Smooth muscle cell (in vitro differentiated cells): ENCODE measurements at regions not wholly inside any gene's neighbourhood (a gene's known extent, or its start where the extent isn't known, plus 50 kb on each side); places are given as distances from the start of the nearest gene placed in this dataset.

Source experiments
- DNase-seq: peaks from one replicate; lab custom pipeline; 2025; ENCODE audit not compliant: unreplicated experiment; lab: John Stamatoyannopoulos, UW
- H2AFZ ChIP-seq: fragments of 200-600 bp; sonication (generic); 2 replicates; pipeline ENCODE4 v1.6.0; 2016; ENCODE audit warnings: antibody characterized with exemption, low read depth, mild to moderate bottlenecking
- H3F3A ChIP-seq: fragments of 200-600 bp; sonication (generic); 2 replicates; pipeline ENCODE4 v1.6.0; 2017; ENCODE audit warnings: antibody characterized with exemption, low read depth
- H3K27ac ChIP-seq: fragments of 200-600 bp; sonication (generic); 2 replicates; pipeline ENCODE4 v1.5.1; 2016; ENCODE audit warnings: low read depth, mild to moderate bottlenecking
- H3K27me3 ChIP-seq: fragments of 200-600 bp; sonication (generic); 2 replicates; pipeline ENCODE4 v1.6.1; 2016; ENCODE audit warnings: low read depth, mild to moderate bottlenecking
- H3K36me3 ChIP-seq: fragments of 200-600 bp; sonication (generic); 2 replicates; pipeline ENCODE4 v1.5.1; 2016; ENCODE audit warnings: low read depth
- H3K4me1 ChIP-seq: fragments of 200-600 bp; sonication (generic); 2 replicates; pipeline ENCODE4 v1.5.1; 2016; ENCODE audit warnings: low read depth
- H3K4me2 ChIP-seq: fragments of 200-600 bp; sonication (generic); 2 replicates; pipeline ENCODE4 v1.6.0; 2016; ENCODE audit warnings: mild to moderate bottlenecking
- H3K4me3 ChIP-seq: fragments of 200-600 bp; sonication (generic); 2 replicates; pipeline ENCODE4 v1.5.1; 2016; ENCODE audit warnings: mild to moderate bottlenecking
- H3K79me2 ChIP-seq: fragments of 200-600 bp; sonication (generic); 2 replicates; pipeline ENCODE4 v1.6.0; 2016; ENCODE audit warnings: low read depth, mild to moderate bottlenecking
- H3K9ac ChIP-seq: fragments of 200-600 bp; sonication (generic); 2 replicates; pipeline ENCODE4 v1.6.0; 2016; ENCODE audit warnings: low read depth
- H3K9me3 ChIP-seq: fragments of 200-600 bp; sonication (generic); replicated peaks from 2 replicates; pipeline ENCODE4 v1.5.1; 2016; ENCODE audit warnings: low read depth
- H4K20me1 ChIP-seq: fragments of 200-600 bp; sonication (generic); 2 replicates; pipeline ENCODE4 v1.6.0; 2016; ENCODE audit warnings: low read depth
- WGBS: methylation state at CpG from one replicate; pipeline ENCODE4 v1.1.7; 2016; ENCODE audit warnings: low lambda C conversion rate; 5-methylcytosine and 5-hydroxymethylcytosine counted together
- TF ChIP-seq, protein P1 (sequence below): fragments of 200-600 bp; sonication (generic); IDR thresholded peaks from 2 replicates; pipeline ENCODE4 v1.5.1; 2017; ENCODE audit warnings: borderline replicate concordance, mild to moderate bottlenecking, antibody characterized with exemption; ENCODE audit not compliant: insufficient read depth, poor library complexity, severe bottlenecking

DNA sequence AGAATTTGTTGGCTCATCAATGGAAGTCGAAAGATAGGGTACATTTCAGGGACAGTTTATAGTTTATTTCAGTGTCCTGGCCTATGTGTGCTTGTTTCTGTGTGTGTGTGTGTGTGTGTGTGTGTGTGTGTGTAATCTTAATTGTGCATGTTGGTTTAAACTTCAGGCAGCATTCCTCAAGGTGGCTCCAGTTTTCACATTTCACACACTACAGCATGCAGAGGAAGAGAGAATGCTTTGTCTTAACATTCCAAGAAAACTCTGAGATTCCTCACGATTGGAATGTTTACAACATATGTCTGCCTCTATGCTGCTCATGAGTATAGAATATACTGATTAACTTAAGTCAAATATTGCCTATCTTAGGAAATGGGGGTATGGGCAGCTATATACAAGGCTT is 332.6 kb upstream of the EPHA7 start:
- TF ChIP-seq, protein P1, sequence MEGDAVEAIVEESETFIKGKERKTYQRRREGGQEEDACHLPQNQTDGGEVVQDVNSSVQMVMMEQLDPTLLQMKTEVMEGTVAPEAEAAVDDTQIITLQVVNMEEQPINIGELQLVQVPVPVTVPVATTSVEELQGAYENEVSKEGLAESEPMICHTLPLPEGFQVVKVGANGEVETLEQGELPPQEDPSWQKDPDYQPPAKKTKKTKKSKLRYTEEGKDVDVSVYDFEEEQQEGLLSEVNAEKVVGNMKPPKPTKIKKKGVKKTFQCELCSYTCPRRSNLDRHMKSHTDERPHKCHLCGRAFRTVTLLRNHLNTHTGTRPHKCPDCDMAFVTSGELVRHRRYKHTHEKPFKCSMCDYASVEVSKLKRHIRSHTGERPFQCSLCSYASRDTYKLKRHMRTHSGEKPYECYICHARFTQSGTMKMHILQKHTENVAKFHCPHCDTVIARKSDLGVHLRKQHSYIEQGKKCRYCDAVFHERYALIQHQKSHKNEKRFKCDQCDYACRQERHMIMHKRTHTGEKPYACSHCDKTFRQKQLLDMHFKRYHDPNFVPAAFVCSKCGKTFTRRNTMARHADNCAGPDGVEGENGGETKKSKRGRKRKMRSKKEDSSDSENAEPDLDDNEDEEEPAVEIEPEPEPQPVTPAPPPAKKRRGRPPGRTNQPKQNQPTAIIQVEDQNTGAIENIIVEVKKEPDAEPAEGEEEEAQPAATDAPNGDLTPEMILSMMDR, result no peak
- Histone ChIP-seq H3K79me2 (no peaks in the 10 kb centered on the region), H4K20me1 (no peaks in the 10 kb centered on the region), H2AFZ (no peak overlapping the region), H3K9me3 (no peaks in the 10 kb centered on the region), H3K9ac (no peak overlapping the region), H3F3A (no peaks in the 10 kb centered on the region), H3K36me3 (no peaks in the 10 kb centered on the region), H3K27ac (no peak overlapping the region), H3K4me2 (no peak overlapping the region), H3K4me1 (no peaks in the 10 kb centered on the region), H3K27me3 (no peaks in the 10 kb centered on the region), H3K4me3 (no peak overlapping the region)
- DNase-seq, result no peak
- 66% methylated on average over 2 of the region's 2 CpGs for WGBS

DNA sequence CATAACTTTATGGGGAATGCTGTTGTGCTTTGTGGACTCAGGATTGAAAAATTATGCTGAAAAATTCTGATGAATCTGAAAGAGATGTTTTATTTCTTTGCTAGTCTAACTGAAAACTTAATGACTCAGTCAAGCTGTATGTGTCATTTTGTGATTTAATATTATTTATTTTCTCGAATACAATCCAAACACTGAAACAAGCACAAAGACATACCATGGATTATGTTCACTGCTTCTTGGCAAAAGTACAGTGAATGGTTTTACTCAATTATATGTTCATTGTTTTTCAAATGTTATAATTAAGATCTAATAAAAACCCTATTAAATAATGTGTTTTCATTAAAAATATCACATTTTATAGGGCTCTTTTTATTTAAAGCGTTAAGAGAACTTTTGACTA is 330.6 kb upstream of the EPHA7 start:
- no peak overlapping the region for H3K4me3 ChIP-seq
- H3K27me3 ChIP-seq, result no peaks in the 10 kb centered on the region
- H3K9me3 ChIP-seq, result no peaks in the 10 kb centered on the region
- 96% methylated on average over 2 of the region's 2 CpGs for WGBS
- no peak overlapping the region for H3K4me2 ChIP-seq
- H2AFZ ChIP-seq, result no peak overlapping the region
- TF ChIP-seq, protein P1, result no peak
- H3F3A ChIP-seq, result no peaks in the 10 kb centered on the region
- no peak overlapping the region for H3K9ac ChIP-seq
- H3K36me3 ChIP-seq, result no peaks in the 10 kb centered on the region
- H3K79me2 ChIP-seq, result no peaks in the 10 kb centered on the region
- H4K20me1 ChIP-seq, result no peaks in the 10 kb centered on the region
- DNase-seq, result no peak
- H3K27ac ChIP-seq, result no peak overlapping the region
- no peaks in the 10 kb centered on the region for H3K4me1 ChIP-seq

DNA sequence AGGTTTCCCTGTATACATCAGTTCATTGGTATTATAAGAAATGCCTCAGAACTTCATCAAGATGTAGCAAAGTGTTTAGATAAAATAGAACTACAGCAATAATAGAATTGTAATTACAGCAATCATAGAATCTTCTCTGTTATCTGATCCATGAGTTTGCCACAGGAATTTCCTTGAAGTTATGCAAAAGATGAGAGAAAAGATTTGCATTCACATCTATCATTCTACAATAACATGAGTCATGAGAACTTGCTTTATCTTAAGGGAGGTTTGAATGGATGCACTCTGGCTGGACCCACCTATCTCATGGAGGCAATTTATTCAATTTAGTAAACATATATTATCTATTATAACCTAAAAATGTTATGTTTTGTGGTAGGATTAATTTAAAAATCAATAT is 329.8 kb upstream of the EPHA7 start:
- no peak for DNase-seq
- Histone ChIP-seq H4K20me1 (no peaks in the 10 kb centered on the region), H3K9me3 (no peaks in the 10 kb centered on the region), H3K4me1 (no peaks in the 10 kb centered on the region), H3K4me2 (no peak overlapping the region), H3K27ac (no peak overlapping the region), H3K4me3 (no peak overlapping the region), H3K27me3 (no peaks in the 10 kb centered on the region), H3K79me2 (no peaks in the 10 kb centered on the region), H3K36me3 (no peaks in the 10 kb centered on the region), H3F3A (no peaks in the 10 kb centered on the region), H2AFZ (no peak overlapping the region), H3K9ac (no peak overlapping the region)
- TF ChIP-seq, protein P1, result no peak

DNA sequence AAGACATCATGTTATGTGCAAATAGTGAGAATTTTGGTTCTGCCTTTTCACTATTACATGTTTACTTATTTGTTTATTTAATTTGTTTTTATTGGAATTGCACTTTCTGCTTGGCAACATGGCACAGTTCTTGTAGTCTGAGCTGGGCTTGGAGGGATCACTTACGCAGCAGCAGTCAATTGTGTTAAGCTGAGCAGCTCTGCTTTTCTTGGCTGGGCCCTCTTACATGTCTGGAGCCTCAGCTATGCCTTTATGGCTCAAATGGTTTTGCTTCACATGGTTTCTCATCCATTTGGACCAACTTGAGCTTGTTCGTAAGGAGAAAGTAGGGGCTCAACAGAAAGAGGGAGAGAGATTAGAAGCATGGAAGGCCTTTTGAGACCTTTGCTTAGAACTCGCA is 327.5 kb upstream of the EPHA7 start:
- TF ChIP-seq, protein P1, result no peak
- no peaks in the 10 kb centered on the region for H3K36me3 ChIP-seq
- 93% methylated on average over 3 of the region's 3 CpGs for WGBS
- no peaks in the 10 kb centered on the region for H3K79me2 ChIP-seq
- no peaks in the 10 kb centered on the region for H3K27me3 ChIP-seq
- no peak overlapping the region for H3K9ac ChIP-seq
- no peaks in the 10 kb centered on the region for H3F3A ChIP-seq
- no peaks in the 10 kb centered on the region for H3K4me1 ChIP-seq
- H3K4me3 ChIP-seq, result no peak overlapping the region
- no peaks in the 10 kb centered on the region for H3K9me3 ChIP-seq
- no peak overlapping the region for H2AFZ ChIP-seq
- no peaks in the 10 kb centered on the region for H4K20me1 ChIP-seq
- DNase-seq, result no peak
- H3K4me2 ChIP-seq, result no peak overlapping the region
- no peak overlapping the region for H3K27ac ChIP-seq
